ENCODE measurements at regions not wholly inside any gene's neighbourhood (a gene's known extent, or its start where the extent isn't known, plus 50 kb on each side); places are given as distances from the start of the nearest gene placed in this dataset.

DNA sequence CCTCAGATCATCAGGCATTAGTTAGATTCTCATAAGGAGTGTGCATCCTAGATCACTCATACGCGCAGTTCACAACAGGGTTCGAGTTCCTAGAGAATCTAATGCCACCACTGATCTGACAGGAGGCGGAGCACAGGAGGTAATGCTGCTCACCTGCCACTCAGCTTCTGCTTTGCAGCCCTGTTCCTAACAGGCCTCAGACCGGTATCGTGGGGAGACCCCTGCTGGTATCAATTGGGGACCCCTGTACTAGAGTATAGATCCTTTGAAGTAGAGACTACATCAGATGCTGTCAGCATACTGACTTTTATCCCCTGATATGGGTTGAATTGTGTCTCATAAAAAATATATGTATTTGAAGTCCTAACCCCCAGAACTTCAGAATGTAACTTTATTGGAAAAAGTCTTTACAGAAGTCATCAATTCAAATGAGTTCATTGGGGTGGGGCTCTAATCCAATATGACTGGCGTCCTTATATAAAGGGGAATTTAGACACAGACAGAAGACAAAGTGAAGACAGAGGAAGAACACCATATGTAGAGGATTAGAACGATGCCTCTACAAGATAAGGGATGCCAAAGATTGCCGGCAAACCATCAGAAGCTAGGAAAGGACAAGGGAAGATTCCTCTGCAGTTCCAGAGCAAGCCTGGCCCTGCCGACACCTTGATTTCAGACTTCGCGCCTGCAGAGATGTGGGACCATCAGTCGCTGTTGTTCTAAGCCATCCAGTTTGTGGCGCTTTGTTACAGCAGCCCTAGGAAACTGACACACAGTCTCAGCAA lies 104.4 kb upstream of the BTBD3 start:
- TF ChIP-seq EZH2phosphoT487 (IDR thresholded peaks at IDR 0.05; ENCODE audit: low read length) (no peak), EZH2 (optimal IDR thresholded peaks at IDR 0.05; ENCODE audit: low read depth, low read length) (no peak)
- TF ChIP-seq, protein P1, sequence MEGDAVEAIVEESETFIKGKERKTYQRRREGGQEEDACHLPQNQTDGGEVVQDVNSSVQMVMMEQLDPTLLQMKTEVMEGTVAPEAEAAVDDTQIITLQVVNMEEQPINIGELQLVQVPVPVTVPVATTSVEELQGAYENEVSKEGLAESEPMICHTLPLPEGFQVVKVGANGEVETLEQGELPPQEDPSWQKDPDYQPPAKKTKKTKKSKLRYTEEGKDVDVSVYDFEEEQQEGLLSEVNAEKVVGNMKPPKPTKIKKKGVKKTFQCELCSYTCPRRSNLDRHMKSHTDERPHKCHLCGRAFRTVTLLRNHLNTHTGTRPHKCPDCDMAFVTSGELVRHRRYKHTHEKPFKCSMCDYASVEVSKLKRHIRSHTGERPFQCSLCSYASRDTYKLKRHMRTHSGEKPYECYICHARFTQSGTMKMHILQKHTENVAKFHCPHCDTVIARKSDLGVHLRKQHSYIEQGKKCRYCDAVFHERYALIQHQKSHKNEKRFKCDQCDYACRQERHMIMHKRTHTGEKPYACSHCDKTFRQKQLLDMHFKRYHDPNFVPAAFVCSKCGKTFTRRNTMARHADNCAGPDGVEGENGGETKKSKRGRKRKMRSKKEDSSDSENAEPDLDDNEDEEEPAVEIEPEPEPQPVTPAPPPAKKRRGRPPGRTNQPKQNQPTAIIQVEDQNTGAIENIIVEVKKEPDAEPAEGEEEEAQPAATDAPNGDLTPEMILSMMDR (IDR thresholded peaks at IDR 0.05; ENCODE audit: low read length), result no peak
